T1000 (cell line): ENCODE measurements at regions not wholly inside any gene's neighbourhood (a gene's known extent, or its start where the extent isn't known, plus 50 kb on each side); places are given as distances from the start of the nearest gene placed in this dataset.

Experiments
- DNase-seq: peaks from one replicate; lab custom pipeline; 2025; ENCODE audit warnings: mixed read lengths; lab: John Stamatoyannopoulos, UW

GRCh38 chr6:43917878-43918382, 147.9 kb downstream of the VEGFA start:
- peak; percentile 63 for DNase-seq

DNA sequence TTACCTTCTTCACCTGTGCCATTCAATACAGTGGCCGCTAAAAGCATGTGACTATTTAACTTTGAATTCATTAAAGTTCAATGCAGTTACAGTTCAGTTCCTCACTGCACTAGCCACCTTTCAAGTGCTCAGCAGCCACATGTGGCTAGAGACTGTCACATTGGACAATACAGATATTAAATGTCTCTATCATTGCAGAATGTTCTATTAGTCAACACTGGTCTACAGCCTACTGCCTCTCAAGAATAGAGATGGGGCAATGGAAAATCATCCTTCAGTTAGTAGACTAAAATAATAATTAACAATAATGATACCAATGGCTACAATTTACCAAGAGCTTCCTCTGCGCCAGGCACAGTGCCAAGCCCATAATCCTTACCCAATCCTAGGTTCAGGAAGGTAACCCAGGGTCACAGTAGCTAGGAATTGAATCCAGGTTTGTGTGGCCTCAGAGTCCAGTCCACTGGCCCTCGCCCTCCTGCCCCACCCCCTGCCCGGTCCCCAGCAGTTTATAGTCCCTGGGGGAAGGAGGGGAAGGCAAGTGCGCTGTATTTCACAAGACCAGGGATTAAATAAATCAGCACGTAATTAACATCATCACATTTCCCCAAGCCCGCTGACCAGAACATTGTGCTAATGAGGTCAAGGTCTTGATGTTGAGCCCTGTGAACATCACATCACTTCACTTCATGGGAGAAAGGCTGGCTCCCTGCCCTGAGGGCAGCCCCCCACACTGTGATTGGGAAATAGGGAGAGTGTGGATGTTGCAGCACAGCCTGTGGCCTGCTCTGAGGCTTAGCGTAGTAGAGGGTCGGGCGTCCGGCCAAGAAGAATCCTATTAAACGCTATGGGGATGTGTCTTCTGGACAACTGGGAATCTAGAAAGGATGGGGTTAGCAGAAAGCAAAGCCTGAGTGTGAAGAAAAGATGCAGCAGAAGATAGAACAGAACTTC, 147.2 kb downstream of the VEGFA start:
- DNase-seq = peak; percentile 56

DNA sequence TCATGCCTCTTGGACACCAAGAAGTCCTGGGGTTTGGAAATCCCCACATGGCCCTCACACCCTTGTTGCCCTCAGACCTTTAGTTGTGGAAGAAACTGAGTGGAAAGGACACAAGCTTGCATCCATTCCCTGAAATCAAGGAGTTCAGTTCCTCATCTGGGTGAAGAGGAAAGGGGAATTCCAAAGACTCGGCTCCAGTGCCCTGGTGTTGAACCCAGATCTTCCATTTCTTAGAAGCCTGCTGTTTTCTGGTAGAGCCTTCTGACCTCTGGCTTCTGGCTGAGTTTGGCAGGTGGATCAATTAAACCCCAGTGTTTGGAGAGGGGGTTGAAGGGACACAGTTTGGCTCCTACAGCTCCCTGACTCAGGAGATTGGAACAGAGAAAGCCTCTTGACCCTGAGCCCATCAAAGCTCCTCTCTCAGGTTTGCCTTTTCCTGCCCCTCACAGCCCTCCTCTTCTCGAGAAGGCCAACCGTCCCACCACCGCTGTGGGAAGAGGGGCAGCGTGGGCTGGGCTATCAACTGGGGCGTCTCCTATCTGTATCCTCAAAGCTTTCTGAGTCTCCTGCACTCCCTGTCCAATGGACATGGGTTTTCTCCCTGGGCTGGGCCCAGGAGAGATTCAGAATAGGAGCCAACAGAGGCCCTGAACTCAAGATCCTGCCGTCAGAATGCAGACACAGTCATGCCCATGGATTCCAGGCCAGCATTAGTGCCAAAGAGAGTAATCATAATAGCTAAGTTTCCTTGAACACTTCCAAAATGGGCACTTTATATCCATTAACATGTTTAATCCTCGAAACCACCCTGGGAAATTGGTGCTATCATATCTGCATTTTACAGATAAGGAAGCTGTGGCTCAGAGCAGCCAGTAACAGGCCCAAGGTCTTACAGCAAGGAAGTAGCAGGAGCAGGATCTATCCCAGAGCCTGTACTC, 146.2 kb downstream of the VEGFA start:
- no peak for DNase-seq

DNA sequence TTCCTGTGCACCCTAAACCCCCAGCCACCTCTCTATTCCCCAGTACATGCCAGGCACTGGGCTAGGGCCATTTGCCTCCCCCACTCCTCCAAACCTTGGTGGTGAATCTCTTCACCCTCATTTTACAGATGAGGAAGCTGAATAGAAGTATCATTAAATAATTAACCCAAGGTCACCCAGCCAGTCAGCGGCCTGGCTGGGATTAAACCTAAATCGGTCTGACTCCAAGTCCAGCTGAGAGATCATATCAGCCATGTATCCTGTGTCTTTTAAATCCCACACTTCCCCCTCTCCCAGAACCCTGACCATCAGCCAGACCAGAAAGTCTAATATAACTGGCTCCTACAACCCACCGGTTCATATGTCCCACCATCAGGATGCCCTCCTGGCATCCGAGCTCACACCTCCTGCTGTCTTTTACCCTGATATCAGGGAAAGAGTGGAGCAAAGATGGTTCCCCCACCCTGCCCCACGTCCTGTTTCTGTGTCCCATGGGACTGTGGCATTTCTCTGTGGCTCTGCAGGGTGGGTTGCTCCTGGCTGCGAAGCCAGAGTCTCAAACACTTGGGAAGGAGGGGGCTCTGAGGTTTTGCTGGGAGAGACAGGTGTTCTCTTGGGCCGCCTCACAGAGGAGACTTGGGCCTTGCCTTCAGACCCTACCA, 145.3 kb downstream of the VEGFA start:
- no peak for DNase-seq

DNA sequence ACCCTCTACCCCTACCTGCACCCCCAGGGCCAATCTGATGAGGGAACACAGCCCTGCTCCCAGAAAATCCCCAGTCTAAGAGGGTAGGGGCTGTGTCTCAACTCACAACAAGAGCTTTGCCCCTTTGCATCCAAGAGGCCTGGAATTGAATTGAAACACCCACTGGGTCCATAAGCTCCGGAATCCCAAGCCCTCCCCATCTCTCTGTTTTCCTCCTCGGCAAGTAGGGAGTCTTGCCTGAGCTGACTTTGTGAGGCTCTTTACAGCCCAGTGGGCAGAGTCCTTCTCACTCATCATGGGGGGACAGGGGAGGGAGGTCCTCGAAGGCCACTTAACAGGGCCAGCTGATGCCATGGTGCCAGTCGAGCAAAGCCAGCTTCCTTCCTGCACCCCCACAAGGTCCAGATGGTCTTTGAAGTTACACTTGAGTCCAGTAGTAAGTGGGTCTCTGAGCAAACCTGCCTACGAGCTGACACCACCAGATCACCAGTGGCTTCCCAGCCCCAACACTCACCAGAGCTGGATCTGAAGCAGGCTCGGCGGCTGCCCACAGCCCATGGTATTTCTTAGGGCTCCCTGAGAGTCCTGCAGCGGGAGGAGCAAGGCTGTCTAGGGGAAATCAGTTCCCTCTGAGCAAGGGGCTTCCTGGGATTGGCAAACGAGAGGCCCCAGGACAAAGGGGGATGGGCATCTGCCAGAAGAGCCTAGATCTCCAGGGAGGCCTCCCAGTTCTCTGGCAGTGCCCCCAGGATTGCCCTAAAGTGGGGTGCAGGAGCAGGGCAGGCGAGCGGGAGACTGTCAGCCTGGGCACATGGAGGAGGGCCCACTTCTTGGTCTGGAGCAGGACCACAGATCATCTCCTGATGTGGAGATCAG, 144.5 kb downstream of the VEGFA start:
- no peak for DNase-seq

DNA sequence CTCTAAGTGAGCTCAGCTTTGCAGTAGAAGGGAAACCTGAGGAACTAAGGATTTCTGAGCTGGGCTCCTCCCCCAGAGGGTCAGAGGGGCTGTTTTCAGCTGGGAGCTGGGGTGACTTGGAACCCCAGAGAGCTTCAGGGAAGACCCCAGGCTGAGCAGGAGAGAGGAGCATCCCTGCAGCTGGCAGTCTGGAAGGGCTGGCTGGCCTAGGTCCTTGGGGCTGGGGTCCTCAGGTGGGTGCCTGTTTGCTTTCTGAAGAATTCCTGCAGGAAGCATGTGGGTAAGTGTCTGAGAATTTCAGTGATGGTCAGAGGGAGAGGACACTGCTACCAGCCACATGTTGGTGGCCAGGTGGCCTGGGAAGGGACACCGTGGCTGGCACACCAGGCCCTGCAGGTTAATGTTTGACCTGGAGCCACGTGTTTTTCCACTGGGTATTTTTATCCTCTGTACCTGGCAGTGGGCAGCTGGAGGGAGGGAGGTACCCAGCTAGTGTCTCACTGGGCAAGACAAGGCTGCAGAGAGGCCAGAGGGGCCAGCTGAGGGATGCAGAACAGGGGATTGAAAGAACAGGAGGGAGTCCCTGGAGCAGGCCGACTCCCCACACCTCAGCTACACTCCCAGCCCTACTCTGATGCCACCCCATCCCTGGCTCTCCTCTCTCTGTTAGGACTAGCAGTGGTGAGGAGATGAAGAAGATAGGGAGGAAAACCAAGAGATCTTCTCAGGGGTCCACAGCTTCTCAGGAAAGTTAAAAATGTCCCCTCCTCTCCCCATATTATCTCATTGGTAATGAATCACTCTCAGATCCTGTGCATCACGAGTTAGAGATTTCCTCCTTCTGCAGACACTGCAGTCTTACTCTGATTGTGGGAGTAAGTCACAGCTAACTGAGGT, 143.6 kb downstream of the VEGFA start:
- no peak for DNase-seq

DNA sequence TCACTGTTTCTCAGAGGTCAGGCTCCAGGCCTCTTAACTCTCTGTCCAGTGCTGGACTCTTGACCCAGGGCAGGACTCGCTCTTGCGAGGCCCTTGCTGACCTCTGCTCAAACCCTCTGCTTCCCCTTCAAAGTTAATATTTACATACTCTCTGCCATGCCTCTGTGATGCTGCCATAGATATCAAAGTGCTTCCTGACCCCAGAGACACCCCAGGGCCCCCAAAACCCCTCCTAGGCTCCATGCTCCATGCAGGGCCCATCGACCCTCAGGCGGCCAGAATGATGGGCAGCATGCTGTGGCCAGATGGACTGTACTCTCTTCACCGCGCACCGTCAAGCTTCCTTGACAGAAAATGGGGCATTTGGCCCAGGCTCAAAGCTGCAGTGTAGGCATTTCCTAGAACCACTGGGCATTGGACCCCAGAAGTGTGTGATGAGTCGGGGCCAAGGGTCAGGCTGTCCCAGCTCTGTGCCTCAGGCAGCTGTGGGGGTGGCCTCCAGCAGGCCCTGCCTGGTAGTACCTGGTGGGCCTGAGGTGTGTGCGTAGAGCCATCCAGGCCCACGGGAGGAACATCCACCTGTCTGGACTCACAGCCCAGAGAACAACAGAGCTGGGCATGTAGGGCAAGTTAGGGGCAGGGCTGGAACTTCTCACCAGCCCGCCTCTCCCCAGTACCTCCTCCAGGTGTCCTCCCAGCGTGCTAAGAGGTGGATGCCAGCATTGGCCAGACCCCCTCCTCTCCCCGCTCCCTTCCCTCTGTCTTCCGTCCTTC, 142.8 kb downstream of the VEGFA start:
- no peak for DNase-seq

DNA sequence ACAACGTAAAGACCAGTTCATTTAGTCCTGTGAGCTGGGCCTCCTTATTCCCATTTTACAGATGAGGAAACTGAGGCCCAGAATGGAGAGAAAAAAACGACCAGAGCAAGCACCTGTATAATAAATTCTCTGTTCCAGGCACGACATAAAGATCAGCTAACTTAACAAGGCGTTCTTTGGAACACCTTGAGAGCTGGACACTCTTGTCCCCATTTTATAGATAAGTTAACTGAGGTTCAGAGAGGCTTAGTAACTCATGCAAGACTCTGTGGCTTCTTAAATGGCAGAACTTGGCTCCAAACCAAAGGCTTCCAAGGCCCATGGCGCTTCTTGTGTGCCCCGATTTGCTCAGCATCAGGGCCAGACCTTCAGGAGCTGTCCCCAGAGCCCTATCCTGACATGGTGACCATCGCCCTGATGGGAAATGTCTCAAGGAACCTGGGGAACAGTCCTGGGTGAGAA, 142.1 kb downstream of the VEGFA start:
- no peak for DNase-seq

GRCh38 chr6:43911354-43912115, 141.5 kb downstream of the VEGFA start:
- DNase-seq = no peak

- DNase-seq = no peak
Observed at GRCh38 chr6:43910638-43911353, 140.8 kb downstream of the VEGFA start.

DNA sequence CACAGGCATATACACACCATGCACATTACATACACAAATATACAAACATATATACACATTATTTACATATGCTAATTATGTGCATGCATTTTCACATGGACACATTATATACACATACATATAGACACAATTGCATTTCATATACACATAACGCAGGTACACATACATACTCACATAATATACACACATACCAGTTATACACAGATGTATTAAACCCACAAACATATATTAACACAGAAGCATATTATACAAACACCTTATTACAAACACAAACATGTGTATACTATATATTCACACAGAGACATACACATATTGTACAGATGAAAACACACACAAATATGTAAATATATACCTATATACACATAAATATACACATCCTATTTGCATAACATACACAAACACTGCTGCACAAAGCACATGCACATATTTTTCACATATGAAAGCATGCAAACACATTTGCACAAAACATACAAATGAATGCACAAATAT, 140.2 kb downstream of the VEGFA start:
- no peak for DNase-seq

- no peak for DNase-seq
Observed at GRCh38 chr6:43909474-43910148, 139.6 kb downstream of the VEGFA start.

DNA sequence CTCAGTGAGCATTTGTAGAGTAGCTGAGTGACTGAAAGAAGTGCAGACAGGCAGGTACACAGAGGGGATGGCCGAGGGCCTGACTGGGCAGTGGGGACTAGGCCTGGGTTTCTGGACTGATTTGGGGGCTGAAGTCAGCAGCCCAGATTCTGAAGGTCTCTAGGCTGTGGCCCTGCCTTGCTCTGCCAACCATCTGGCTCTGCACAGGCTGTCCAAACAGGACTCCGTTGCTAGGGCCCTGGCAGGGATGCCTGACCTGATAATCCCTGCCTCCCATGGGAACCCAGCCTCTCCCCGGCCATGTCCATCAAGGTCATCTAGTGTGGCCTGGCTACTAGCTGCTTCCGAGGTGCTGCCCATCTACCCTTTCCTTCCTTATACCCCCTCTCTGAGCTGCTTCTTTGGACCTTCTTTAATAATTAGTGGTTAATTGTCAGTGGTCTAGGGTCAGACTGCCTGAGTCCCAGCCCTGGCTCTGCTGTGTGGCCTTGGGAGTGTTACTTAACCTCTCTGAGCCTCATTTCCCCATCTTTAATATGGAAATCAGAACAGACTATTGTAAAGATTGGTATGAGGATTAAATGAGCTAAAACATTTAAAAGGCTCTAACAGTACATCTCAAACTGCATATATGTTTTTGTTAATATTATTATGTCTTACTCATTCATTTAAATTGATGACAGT, 137.9 kb downstream of the VEGFA start:
- DNase-seq = no peak

DNA sequence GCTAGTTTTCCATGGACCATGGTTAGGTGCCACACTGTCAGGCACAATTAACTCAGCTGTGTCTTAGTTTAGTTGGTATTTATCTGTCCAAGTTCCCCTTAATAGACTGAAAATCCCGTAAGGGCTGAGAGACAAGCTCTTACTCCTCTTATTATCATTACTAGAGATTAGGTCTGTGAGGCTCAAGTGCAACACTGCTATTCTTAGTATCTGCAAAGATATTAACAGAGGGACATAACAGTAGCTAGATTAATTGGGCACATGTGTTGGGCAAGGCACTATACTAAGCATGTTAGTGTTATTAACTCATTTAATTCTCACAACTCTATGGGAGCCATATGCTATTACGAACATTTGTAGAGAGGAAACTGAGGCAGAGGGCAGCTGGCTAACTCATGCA, 137.3 kb downstream of the VEGFA start:
- no peak for DNase-seq

DNA sequence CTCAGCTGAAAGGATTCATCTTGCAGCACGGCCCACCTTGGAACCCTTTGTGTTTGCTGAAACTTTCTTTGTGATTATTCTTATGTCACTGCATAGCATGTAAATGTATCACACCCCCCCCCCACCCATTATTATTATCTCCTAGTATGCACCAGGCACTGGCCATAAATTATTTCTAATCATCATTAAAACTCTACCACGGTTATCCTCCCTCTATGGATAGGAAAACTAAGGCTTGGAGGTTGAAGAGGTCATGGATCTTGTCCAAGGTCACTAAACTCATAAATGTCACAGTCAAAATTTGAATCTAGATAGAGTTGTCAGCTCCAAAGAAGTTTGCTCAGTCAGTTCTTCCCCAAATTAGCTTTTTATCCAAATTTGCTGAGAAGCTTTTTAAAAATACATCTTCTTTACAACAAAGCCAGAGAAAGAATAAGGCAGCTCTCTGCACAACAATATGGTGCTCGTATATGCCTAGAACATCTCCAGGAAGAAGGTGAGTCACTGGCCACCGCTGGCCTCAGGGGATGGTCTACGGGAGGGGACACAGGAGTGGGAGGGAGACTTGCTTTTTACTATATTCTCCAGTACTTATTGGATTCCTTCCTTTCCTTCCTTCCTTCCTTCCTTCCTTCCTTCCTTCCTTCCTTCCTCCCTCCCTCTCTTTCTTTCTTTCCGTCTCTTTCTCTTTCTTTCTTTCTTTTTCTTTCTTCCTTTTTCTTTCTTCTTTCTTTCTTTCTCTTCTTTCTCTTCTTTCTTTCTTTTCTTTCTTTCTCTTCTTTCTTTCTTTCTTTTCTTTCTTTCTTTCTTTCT, 134.5 kb downstream of the VEGFA start:
- DNase-seq = peak; percentile 12
